ENCODE measurements at regions not wholly inside any gene's neighbourhood (a gene's known extent, or its start where the extent isn't known, plus 50 kb on each side); places are given as distances from the start of the nearest gene placed in this dataset.

DNA sequence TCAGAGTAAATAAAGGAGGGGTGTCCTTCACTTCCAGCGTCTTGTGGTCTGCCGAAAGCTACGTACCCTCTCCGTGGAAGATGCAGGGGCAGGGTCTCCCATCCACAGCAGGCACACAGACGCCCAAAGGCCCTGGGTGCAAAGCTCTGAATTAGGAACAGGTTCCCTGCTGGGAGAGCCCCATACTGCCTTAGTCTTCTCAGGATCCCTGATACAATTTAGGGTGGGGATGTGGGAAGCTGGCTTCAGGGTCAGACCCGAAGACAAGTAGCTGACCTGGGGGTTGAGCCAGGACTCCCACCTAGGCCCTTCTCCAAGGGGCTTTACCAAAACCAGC is 74.1 kb downstream of the TTLL2 start:
- Histone ChIP-seq H2AFZ (ENCODE audit: low read depth) (no peak overlapping the region), H3K36me3 (ENCODE audit: insufficient read depth) (no peaks in the 10 kb centered on the region), H3K79me2 (ENCODE audit: insufficient read depth, low read depth) (no peaks in the 10 kb centered on the region), H3K27ac (no peak overlapping the region), H3K4me2 (no peak overlapping the region), H3K9ac (no peak overlapping the region), H3K27me3 (ENCODE audit: insufficient read depth, low read depth) (no peaks in the 10 kb centered on the region), H4K20me1 (ENCODE audit: insufficient read depth) (no peaks in the 10 kb centered on the region), H3K4me3 (IDR thresholded peaks at IDR 0.05; ENCODE audit: insufficient read depth, low read depth, low read length) (no peak overlapping the region), H3K4me1 (ENCODE audit: low read depth, poor library complexity, severe bottlenecking) (no peaks in the 10 kb centered on the region)
- no peak for TF ChIP-seq CTCF (conservative IDR thresholded peaks at IDR 0.05; ENCODE audit: low read depth, low read length)

- no peaks in the 10 kb centered on the region for H3K27me3 ChIP-seq (ENCODE audit: insufficient read depth, low read depth)
- no peak for TF ChIP-seq CTCF (conservative IDR thresholded peaks at IDR 0.05; ENCODE audit: low read depth, low read length)
- H3K4me3 ChIP-seq (IDR thresholded peaks at IDR 0.05; ENCODE audit: insufficient read depth, low read depth, low read length): no peak overlapping the region
- no peaks in the 10 kb centered on the region for H3K4me1 ChIP-seq (ENCODE audit: low read depth, poor library complexity, severe bottlenecking)
- no peak overlapping the region for H2AFZ ChIP-seq (ENCODE audit: low read depth)
- no peaks in the 10 kb centered on the region for H3K79me2 ChIP-seq (ENCODE audit: insufficient read depth, low read depth)
- no peak overlapping the region for H3K4me2 ChIP-seq
- no peak overlapping the region for H3K9ac ChIP-seq
- H3K27ac ChIP-seq: no peak overlapping the region
- no peaks in the 10 kb centered on the region for H3K36me3 ChIP-seq (ENCODE audit: insufficient read depth)
- no peaks in the 10 kb centered on the region for H4K20me1 ChIP-seq (ENCODE audit: insufficient read depth)
Measured at GRCh38 chr6:167399599-167399998, 74.7 kb downstream of the TTLL2 start.

DNA sequence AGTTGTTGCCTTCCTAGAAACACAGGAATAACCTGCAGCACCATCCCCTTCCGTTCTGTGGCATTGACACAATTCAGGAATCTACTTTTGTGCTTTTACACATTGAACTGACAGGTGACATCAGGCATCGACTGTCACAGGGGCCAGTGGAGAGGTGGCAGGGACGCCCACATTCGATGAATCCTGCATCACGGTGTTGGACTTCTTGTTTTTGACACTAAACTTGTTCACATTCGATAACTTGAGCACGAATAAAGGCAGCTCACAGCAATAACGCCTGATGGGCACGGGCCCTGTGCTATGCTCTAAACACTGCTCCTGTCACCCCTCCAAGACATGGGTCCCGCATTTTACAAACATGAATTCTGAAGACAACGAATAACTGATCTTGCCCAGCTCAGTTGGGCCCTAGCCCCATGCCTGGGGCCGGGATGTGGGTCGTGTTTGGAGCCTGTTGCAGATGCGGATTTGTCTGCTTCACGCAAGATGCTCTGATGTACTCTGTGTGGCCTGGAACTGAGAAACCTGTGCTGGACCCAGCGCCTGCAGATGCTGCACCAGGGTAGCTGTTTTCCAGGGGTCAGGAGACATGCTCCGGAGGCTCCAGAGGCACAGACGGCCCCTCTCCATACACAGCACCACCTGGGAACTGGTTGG is 75.7 kb downstream of the TTLL2 start:
- no peaks in the 10 kb centered on the region for H4K20me1 ChIP-seq (ENCODE audit: insufficient read depth)
- H3K36me3 ChIP-seq (ENCODE audit: insufficient read depth): no peaks in the 10 kb centered on the region
- H3K4me3 ChIP-seq (IDR thresholded peaks at IDR 0.05; ENCODE audit: insufficient read depth, low read depth, low read length): no peak overlapping the region
- H3K27ac ChIP-seq: no peak overlapping the region
- H2AFZ ChIP-seq (ENCODE audit: low read depth): no peak overlapping the region
- no peak overlapping the region for H3K9ac ChIP-seq
- TF ChIP-seq CTCF (conservative IDR thresholded peaks at IDR 0.05; ENCODE audit: low read depth, low read length): no peak
- no peaks in the 10 kb centered on the region for H3K27me3 ChIP-seq (ENCODE audit: insufficient read depth, low read depth)
- no peaks in the 10 kb centered on the region for H3K4me1 ChIP-seq (ENCODE audit: low read depth, poor library complexity, severe bottlenecking)
- no peaks in the 10 kb centered on the region for H3K79me2 ChIP-seq (ENCODE audit: insufficient read depth, low read depth)
- H3K4me2 ChIP-seq: no peak overlapping the region

DNA sequence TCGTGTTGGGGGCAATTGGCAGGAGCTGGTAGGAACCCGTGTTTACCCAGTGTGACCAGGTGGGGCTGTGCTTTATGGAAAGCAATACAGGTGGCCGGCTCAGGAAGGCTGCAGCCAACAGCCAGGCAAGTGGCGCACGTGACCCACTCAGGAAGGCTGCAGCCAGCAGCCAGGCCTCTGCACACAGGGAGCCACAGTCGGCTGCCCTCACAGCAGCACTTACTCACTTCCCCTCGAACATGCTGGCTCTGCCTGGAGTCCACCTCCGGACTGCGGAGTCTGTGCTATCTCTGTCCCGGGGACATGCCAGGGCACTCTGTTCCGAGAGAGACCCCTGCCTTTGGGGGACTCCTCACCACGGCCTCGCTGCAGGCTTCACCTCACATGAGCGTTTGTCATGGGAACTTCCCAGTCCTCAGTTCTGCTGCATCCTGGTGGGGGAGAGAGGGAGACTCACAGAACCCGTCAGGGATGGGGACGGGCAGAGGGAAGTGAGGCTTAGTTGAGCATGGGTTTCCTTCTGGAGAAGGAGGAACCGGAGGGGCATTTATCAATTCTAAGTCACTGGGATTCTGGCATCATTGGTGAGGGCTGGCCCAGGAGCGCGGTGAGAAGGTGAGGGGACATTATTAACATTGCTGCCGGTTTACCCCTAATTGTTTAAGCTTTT is 76.8 kb downstream of the TTLL2 start:
- TF ChIP-seq CTCF (conservative IDR thresholded peaks at IDR 0.05; ENCODE audit: low read depth, low read length): no peak
- H3K9ac ChIP-seq: no peak overlapping the region
- H3K4me2 ChIP-seq: no peak overlapping the region
- no peak overlapping the region for H3K27ac ChIP-seq
- no peaks in the 10 kb centered on the region for H3K79me2 ChIP-seq (ENCODE audit: insufficient read depth, low read depth)
- no peak overlapping the region for H3K4me3 ChIP-seq (IDR thresholded peaks at IDR 0.05; ENCODE audit: insufficient read depth, low read depth, low read length)
- H2AFZ ChIP-seq (ENCODE audit: low read depth): no peak overlapping the region
- no peaks in the 10 kb centered on the region for H3K27me3 ChIP-seq (ENCODE audit: insufficient read depth, low read depth)
- no peaks in the 10 kb centered on the region for H3K4me1 ChIP-seq (ENCODE audit: low read depth, poor library complexity, severe bottlenecking)
- H3K36me3 ChIP-seq (ENCODE audit: insufficient read depth): no peaks in the 10 kb centered on the region
- no peaks in the 10 kb centered on the region for H4K20me1 ChIP-seq (ENCODE audit: insufficient read depth)

All from KMS-11 (cell line).